CD4-positive, alpha-beta T cell treated with Interleukin-4 for 1 hour (primary cell): ENCODE measurements at regions not wholly inside any gene's neighbourhood (a gene's known extent, or its start where the extent isn't known, plus 50 kb on each side); places are given as distances from the start of the nearest gene placed in this dataset.
"Not testable (repeated sequence)": the region's sequence is repeated elsewhere in the genome, so short reads cannot be mapped to it uniquely, and the experiment has no call there.

ENCODE experiments used
- DNase-seq, 2 donors: peaks; one replicate each; pipeline ENCODE4 v3.0.0-alpha.2; 2020 to 2022

GRCh38 chr12:24356240-24356804 lies 406.9 kb upstream of the SOX5 start:
- DNase-seq: no peak

- DNase-seq: no peak
These were observed 402.9 kb upstream of the SOX5 start for GRCh38 chr12:24352363-24352762.

DNA sequence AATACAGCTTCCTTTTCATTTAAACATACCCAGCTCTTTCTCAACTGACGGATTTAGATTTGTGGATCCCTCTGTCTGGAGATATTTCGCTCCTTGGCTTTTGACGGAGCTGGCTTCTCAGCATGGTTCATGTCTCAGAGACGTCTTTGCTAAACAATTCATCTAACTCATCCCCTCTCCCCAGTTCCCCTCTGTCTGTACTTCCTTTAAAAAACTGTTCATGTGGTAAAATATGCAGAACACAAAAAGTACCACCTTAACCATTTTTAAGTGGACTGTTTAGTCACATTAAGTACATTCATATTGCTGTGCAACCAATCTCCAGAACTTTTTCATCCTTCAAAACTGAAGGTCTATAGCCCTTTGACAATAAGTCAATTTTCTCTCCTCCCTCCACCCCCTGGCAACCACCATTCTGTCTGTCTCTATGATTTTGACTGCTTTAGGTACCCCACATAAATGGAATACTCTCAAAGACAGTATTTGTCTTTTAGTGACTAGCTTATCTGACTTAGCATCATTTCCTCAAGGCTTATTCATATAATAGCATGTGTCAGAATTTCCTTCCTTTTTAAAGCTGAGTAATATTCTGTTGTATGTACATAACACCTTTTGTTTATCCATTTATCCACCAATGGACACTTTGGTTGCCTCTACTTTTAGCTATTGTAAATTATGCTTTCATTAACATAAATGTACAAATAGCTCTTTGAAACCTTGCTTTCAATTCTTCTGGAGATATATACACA lies 399.8 kb upstream of the SOX5 start:
- no peak for DNase-seq

DNA sequence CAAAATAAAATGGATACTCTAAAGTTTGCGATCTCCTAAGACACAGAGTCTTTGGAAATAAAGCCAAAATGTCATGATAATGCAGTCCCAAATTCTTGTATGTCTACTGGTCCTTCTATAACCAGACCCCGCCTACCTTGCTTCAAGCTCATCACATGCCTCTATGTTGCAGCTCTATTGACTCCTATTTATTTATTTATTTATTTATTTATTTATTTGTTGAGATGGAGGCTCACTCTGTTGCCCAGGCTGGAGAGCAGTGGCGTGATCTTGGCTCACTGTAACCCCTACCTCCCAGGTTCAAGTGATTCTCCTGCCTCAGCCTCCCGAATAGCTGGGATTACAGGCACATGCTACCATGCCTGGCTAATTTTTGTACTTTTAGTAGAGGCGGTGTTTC lies 398.7 kb upstream of the SOX5 start:
- not testable (repeated sequence) for DNase-seq

DNA sequence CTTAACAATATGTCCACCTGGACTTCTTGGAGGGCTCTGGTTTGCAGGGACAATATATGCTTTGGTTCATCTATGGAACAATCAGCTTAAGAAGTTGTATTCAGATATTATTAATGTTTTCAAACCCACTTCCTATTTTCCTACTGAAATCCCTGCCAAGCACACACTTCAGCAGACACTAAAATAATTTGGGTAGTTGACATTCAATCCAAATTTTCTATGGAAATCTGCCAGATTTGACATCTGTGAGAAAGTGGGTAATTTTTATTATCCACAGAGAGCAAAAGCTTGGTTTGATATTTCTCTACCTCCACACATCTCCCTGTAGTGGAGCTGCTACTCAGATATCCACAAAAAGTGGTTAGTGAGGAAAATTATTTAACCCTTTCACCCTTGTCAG lies 378.8 kb upstream of the SOX5 start:
- no peak for DNase-seq

GRCh38 chr12:24325331-24325730 lies 375.9 kb upstream of the SOX5 start:
- no peak for DNase-seq

DNA sequence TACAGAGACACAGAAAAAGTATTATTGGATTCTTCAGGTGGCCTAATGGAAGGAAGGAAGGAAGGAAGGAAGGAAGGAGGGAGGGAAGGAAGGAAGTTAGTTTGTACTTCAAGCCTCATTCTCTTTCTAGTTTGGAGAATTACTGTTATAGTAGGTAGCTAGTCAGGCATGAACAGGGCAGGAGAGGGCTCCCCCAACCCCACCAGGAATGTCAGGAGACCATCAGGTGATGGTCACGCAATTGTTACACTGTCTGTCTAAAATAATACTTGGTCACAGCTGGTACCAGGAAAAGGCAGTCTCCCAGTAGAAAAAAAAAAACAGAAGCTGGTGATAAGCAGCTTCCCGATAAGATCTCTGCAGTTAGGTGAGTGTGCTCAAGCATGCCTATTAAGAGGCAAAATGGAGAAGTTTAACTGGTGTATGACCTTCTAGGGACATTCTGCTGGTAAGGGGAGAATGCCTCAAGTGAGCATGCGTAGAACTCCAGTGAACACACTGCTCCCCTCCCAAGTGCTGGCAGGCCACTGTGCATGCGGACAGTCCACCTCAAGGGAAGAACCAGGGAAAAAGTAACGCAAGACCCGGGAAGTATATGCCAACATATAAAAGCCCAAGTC lies 358.4 kb upstream of the SOX5 start:
- no peak for DNase-seq

DNA sequence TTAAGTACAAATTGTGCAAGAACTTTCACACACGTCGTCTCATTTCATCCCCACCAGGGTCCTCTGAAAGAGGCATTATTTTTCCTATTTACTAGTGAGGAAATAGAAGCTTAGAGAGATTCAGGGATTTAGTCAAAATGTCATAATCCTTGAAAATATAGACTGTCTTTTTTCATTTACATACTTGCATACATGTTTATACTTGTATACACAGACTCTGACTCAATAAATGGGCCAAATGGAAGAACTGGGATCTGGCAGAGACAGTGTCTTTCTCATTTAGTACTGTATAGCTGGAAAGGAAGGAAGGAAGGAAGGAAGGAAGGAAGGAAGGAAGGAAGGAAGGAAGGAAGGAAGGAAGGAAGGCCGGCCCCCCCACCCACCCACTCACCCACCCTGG lies 357.7 kb upstream of the SOX5 start:
- no peak for DNase-seq

DNA sequence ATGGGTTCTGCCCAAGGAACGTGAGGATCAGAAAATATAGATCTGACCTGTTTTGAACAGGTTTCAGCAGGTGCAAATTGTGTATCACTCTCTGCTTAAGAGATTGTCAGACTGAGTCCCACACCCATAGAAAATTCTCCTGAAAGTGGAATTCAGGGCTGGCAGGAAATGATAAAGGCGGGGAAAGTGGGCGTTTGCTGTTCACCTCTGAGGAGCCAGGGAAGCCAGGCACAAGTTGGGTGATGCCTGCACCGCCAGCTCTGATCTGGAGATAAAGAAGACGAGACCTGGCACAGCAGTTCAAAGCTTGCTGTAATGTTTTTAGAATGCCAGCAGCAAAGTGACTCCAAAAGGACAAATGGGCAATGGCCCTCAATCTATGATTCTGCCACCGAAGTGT lies 356.5 kb upstream of the SOX5 start:
- no peak for DNase-seq

- DNase-seq: no peak
These were observed 354.8 kb upstream of the SOX5 start for GRCh38 chr12:24304285-24304684.

GRCh38 chr12:24302708-24303107 lies 353.2 kb upstream of the SOX5 start:
- DNase-seq: no peak

DNA sequence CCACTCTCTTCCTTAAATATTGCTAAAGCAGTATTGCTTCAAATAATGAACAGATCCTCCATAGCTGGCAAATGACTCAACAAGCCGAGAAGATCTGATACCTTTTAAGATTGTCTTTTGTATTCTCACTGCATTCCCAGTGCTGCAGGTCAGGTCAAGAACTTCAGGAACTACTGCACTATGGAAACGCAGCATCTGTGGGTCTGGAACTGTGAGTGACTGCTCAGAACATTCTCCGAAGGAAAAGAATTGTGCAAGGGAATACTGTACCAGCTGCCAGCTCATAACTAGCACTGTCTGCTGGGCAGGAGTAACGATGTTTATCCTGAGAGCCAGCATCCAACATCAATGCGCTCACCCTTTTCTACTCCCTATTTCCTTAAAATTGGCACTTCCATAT lies 348.0 kb upstream of the SOX5 start:
- DNase-seq: no peak

- DNase-seq: no peak
These were observed 344.1 kb upstream of the SOX5 start for GRCh38 chr12:24293549-24293948.

- no peak for DNase-seq
These were observed 338.5 kb upstream of the SOX5 start for GRCh38 chr12:24287963-24288362.

DNA sequence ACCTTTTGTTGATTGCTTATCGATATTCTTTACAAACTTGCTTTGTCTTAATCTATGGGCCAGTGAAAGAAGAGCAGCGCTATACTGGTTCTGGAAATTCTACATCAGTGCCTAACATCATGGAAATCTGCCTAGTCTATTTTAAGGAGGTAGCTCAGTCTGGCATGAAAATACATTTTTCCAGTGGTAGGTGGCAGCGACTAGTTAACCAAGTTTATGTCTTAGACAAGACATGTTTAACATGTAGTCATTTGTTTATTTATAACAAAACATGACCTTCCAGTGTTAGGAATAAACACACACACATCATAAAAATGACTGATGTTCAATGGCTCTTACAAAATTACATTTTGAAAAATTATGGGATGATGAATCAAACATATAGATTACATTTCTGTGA lies 336.0 kb upstream of the SOX5 start:
- DNase-seq: no peak

- DNase-seq: no peak
These were observed 331.9 kb upstream of the SOX5 start for GRCh38 chr12:24281341-24281740.

DNA sequence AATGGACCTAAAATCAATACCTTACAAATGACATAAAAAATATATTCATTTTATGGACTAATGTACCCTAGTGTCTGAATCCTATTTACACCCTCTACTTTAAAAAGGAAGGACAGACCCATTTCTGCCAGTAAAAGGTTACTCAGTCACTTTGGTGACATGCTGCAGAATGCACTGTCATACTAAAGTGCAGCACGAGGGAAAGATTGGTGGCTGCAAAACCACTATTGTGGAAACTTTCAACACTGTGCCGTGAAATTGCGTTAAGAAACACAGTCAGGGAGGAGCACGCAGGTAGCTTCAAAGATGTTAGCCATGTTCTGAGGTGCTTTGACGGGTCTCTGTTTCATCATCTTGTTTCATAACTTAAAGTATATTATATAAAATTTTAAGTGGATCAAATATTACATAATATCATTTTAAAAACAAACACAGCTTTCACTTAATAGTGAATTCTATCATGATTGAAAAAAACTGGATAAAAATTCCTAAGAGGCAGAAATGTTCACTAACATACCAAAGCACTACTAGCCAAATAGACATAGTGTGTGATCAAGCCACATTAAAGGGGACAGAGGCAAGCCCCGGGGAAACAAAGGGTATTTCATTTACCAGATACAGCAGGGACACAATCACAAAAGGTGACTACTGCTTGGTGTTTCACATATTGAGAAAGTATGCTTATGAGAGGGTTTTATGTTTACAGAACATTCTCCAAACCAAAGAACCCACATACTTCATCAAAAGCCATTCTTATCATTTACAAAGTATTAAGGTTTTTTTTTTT lies 330.8 kb upstream of the SOX5 start:
- no peak for DNase-seq

- DNase-seq: no peak
These were observed 329.4 kb upstream of the SOX5 start for GRCh38 chr12:24278832-24279231.

DNA sequence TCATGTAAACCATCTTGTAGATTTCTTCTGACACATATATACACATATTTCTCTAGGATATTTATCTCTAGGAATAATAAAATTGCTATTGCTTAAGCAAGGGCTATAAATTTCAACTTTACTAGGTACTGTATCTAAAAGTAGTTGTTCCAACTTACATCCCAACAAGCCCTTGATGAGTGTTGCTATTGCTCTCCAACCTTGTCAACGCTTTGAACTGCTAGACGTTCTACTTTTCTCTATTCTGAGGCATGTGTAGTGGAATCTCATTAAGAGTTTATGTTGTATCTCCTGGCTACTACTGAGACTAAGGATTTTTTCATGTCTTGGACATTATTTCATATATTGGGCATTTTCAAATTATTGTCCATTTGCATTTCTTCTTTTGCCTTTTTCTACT lies 321.5 kb upstream of the SOX5 start:
- DNase-seq: no peak

DNA sequence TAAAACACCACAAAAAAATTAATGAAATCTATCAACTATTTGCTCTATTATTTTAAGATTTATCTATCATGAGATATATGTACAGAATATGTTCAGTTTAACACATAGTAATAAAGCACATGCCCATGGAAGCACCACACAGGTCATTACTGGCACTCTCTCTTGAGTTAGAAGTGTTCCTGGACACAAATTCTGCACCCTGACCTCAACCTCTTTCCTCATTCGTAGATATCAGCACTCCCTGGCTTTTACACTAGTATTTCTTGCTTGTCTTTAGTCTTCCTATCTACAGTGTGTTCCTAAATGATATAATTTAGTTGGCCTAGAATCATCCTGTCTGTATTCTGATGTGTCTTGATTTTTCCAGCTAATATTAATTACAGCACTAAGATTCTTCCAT lies 321.0 kb upstream of the SOX5 start:
- no peak for DNase-seq

DNA sequence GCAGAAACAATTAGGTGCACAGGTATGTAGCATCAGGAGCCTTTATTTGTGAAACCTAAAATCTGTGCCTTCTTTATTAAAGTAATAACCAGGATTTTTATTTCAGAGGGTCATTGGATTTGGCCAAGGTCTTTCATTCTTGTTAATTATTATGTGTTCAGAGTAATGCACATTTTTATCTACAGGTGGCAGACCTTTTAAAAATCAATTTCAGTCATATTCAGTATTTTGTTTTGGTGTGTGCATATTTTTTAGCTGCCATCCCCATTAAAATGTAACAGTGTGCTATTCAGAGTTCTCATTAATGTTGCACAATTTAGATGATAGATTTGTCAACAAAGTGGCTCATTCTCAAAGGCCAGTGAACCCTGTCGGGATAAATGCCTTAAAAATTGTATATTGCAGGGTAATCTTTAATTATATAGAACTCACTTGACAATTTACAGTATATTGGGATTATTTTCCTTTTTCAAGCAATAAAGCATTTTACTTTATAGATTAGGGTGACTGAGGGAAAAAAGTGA lies 319.3 kb upstream of the SOX5 start:
- DNase-seq: no peak

GRCh38 chr12:24266982-24267381 lies 317.5 kb upstream of the SOX5 start:
- no peak for DNase-seq

DNA sequence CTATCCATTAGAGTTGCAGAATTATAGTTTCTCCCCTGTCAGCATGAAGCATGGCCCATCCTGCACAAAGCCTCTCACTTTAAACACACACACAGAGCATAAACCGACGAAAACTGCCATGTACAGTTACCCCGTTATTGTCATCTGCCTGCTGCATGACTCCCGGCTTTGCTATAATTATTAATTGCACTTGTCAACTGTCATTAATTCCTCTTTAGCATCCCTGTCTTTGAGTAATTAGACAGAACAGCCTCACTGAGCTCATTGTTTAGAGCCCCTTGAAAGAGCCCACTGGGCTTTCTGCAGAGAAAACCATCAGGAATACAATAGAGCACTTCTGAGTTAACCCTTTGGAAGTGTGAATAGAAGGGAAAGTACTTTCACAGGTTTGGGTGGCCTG lies 307.2 kb upstream of the SOX5 start:
- no peak for DNase-seq
